ENCODE measurements at regions not wholly inside any gene's neighbourhood (a gene's known extent, or its start where the extent isn't known, plus 50 kb on each side); places are given as distances from the start of the nearest gene placed in this dataset.

DNA sequence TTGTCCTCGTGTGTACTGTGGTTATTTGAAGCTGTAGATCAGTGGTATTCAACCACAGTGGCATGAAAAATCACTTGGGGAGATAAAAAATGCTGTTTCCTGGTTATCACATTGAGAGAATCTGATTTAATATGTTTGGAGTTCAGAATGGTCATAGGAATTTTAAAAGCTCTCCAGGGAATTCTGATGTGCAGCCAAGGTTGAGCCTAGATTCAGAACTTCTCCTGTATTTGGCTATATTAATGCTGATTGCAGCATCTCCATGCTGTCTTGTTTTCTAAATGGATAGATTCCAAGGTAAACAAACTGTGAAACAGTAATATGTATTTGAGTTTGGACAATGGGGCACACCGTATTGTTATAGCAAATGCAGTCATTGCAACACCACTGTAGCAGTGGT is 982.2 kb upstream of the FBXO33 start:
- no peak for TF ChIP-seq ZBTB20 (CRISPR knock-in tag; IDR thresholded peaks at IDR 0.05; ENCODE audit: borderline replicate concordance, low read depth)
- TF ChIP-seq, protein P1, sequence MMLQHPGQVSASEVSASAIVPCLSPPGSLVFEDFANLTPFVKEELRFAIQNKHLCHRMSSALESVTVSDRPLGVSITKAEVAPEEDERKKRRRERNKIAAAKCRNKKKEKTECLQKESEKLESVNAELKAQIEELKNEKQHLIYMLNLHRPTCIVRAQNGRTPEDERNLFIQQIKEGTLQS (CRISPR knock-in tag; IDR thresholded peaks at IDR 0.05) = no peak
- TF ChIP-seq, protein P2, sequence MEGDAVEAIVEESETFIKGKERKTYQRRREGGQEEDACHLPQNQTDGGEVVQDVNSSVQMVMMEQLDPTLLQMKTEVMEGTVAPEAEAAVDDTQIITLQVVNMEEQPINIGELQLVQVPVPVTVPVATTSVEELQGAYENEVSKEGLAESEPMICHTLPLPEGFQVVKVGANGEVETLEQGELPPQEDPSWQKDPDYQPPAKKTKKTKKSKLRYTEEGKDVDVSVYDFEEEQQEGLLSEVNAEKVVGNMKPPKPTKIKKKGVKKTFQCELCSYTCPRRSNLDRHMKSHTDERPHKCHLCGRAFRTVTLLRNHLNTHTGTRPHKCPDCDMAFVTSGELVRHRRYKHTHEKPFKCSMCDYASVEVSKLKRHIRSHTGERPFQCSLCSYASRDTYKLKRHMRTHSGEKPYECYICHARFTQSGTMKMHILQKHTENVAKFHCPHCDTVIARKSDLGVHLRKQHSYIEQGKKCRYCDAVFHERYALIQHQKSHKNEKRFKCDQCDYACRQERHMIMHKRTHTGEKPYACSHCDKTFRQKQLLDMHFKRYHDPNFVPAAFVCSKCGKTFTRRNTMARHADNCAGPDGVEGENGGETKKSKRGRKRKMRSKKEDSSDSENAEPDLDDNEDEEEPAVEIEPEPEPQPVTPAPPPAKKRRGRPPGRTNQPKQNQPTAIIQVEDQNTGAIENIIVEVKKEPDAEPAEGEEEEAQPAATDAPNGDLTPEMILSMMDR (CRISPR knock-in tag; IDR thresholded peaks at IDR 0.05) = no peak
- TF ChIP-seq POLR2AphosphoS5 (IDR thresholded peaks at IDR 0.05; ENCODE audit: low read depth, low read length) = no peak
- TF ChIP-seq ZNF878 (CRISPR knock-in tag; IDR thresholded peaks at IDR 0.05) = no peak
- no peak for TF ChIP-seq ELF4 (CRISPR knock-in tag; IDR thresholded peaks at IDR 0.05; ENCODE audit: borderline replicate concordance)
- no peak for TF ChIP-seq ZFAT (CRISPR knock-in tag; conservative IDR thresholded peaks at IDR 0.05)
- TF ChIP-seq ZFX (CRISPR knock-in tag; IDR thresholded peaks at IDR 0.05; ENCODE audit: low read depth) = no peak
- no peak for TF ChIP-seq DNMT1 (CRISPR knock-in tag; IDR thresholded peaks at IDR 0.05)
- TF ChIP-seq, protein P3, sequence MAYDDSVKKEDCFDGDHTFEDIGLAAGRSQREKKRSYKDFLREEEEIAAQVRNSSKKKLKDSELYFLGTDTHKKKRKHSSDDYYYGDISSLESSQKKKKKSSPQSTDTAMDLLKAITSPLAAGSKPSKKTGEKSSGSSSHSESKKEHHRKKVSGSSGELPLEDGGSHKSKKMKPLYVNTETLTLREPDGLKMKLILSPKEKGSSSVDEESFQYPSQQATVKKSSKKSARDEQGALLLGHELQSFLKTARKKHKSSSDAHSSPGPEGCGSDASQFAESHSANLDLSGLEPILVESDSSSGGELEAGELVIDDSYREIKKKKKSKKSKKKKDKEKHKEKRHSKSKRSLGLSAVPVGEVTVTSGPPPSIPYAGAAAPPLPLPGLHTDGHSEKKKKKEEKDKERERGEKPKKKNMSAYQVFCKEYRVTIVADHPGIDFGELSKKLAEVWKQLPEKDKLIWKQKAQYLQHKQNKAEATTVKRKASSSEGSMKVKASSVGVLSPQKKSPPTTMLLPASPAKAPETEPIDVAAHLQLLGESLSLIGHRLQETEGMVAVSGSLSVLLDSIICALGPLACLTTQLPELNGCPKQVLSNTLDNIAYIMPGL (CRISPR knock-in tag; IDR thresholded peaks at IDR 0.05; ENCODE audit: borderline replicate concordance in 1 of 2, low read depth in 1 of 2) = no peak
- TF ChIP-seq, protein P4, sequence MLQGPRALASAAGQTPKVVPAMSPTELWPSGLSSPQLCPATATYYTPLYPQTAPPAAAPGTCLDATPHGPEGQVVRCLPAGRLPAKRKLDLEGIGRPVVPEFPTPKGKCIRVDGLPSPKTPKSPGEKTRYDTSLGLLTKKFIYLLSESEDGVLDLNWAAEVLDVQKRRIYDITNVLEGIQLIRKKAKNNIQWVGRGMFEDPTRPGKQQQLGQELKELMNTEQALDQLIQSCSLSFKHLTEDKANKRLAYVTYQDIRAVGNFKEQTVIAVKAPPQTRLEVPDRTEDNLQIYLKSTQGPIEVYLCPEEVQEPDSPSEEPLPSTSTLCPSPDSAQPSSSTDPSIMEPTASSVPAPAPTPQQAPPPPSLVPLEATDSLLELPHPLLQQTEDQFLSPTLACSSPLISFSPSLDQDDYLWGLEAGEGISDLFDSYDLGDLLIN (CRISPR knock-in tag; IDR thresholded peaks at IDR 0.05; ENCODE audit: borderline replicate concordance) = no peak
- TF ChIP-seq RFX1 (IDR thresholded peaks at IDR 0.05) = no peak
- TF ChIP-seq ZNF558 (CRISPR knock-in tag; IDR thresholded peaks at IDR 0.05; ENCODE audit: borderline replicate concordance) = no peak

Measured in HepG2 (cell line).